ENCODE measurements at regions not wholly inside any gene's neighbourhood (a gene's known extent, or its start where the extent isn't known, plus 50 kb on each side); places are given as distances from the start of the nearest gene placed in this dataset.

DNA sequence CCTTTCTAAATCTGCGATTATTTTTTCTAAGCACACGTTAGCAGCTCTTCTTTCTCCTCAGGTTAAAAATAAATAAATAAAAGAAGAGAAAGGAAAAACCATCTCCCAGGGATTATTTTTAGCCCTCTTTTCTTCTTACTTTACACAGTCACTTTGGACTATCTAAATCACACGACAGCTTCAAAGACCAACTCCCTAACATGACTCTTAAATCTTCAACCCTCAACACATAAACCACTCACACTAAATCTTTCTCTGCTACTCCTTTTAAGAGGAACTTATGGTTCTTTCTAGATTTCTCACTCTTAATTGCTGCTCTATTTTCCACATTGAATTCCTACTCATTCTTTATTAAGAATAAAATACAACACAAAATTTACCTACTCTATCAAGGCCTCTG, 1095.0 kb upstream of the B3GALT2 start:
- CTCF ChIA-PET = no interaction called here
- Mint-ChIP-seq H3K27ac (peak overlapping the region in 1 of 2 donors; percentile 49), H3K36me3 (peaks cover 7% of the 10 kb centered on the region), H3K4me1 (peaks cover 0 to 24% (median 12%) of the 10 kb centered on the region in 3 donors), H3K27me3 (no peaks in the 10 kb centered on the region), H3K4me3 (no peak overlapping the region), H3K9me3 (peaks cover 0 to 7% (median 0%) of the 10 kb centered on the region in 3 donors)
- Histone ChIP-seq H3K4me3 (ENCODE audit: control insufficient read depth in 1 of 2, extremely low read depth in 1 of 2, low read length in 1 of 2) (no peak overlapping the region), H3K36me3 (ENCODE audit: control insufficient read depth in 2 of 2, extremely low read depth in 1 of 2, insufficient read depth in 1 of 2, low read length in 1 of 2) (no peaks in the 10 kb centered on the region), H3K4me1 (ENCODE audit: control insufficient read depth in 1 of 2, extremely low read depth in 1 of 2, insufficient read depth in 2 of 2, low read length in 2 of 2) (peaks cover 0 to 2% of the 10 kb centered on the region in 2 experiments), H3K27ac (ENCODE audit: low read length) (no peak overlapping the region), H3K9me3 (no peaks in the 10 kb centered on the region), H3K27me3 (replicated peaks in 1 of 2; ENCODE audit: control insufficient read depth in 2 of 2, extremely low read depth in 1 of 2, insufficient read depth in 2 of 2, low read length in 1 of 2) (no peaks in the 10 kb centered on the region)
- WGBS (ENCODE audit: insufficient coverage) = 67% methylated on average over 1 of the region's 3 CpGs
- no peak for ATAC-seq (replicated peaks in 1 of 4)
- POLR2A ChIA-PET = interaction anchor here in 1 of 2 donors (0.6 kb wide), 1 partner anchor 1012 kb away, joined by 4 read pairs; no protein-coding TSS in a partner anchor
- DNase-seq = no peak

DNA sequence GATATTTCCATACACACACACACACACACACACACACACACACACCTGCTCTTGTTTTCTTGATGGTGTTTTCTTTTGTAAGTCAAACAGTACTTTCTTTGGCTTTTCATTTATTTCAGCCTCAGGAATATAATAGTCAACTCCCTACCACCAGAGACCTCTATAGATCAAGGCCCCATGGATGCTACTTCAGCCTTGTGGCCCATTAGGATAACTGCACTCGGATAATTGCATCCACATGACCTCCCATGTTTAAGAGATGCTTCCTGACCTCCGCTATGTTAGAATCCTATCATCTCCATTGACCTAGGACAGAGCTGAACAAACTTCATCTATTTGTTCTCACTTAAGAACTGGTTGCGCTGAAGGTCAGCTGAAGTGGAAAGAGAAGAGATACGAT, 1094.0 kb upstream of the B3GALT2 start:
- H3K4me1 ChIP-seq (ENCODE audit: control insufficient read depth in 1 of 2, extremely low read depth in 1 of 2, insufficient read depth in 2 of 2, low read length in 2 of 2) = peaks cover 0 to 2% of the 10 kb centered on the region in 2 experiments
- Mint-ChIP-seq H3K4me1 (peaks cover 0 to 19% (median 13%) of the 10 kb centered on the region in 3 donors), H3K27ac (no peak overlapping the region), H3K36me3 (peaks cover 10% of the 10 kb centered on the region), H3K27me3 (no peaks in the 10 kb centered on the region), H3K9me3 (peaks cover 0 to 7% (median 0%) of the 10 kb centered on the region in 3 donors), H3K4me3 (no peak overlapping the region)
- ATAC-seq (replicated peaks in 1 of 4) (no peak), DNase-seq (no peak)
- no peaks in the 10 kb centered on the region for H3K27me3 ChIP-seq (replicated peaks in 1 of 2; ENCODE audit: control insufficient read depth in 2 of 2, extremely low read depth in 1 of 2, insufficient read depth in 2 of 2, low read length in 1 of 2)
- H3K27ac ChIP-seq (ENCODE audit: low read length) = no peak overlapping the region
- no peaks in the 10 kb centered on the region for H3K9me3 ChIP-seq
- POLR2A ChIA-PET = no interaction called here
- CTCF ChIA-PET = no interaction called here
- H3K4me3 ChIP-seq (ENCODE audit: control insufficient read depth in 1 of 2, extremely low read depth in 1 of 2, low read length in 1 of 2) = no peak overlapping the region
- no peaks in the 10 kb centered on the region for H3K36me3 ChIP-seq (ENCODE audit: control insufficient read depth in 2 of 2, extremely low read depth in 1 of 2, insufficient read depth in 1 of 2, low read length in 1 of 2)
- 100% methylated on average over 1 of the region's 4 CpGs for WGBS (ENCODE audit: insufficient coverage)

DNA sequence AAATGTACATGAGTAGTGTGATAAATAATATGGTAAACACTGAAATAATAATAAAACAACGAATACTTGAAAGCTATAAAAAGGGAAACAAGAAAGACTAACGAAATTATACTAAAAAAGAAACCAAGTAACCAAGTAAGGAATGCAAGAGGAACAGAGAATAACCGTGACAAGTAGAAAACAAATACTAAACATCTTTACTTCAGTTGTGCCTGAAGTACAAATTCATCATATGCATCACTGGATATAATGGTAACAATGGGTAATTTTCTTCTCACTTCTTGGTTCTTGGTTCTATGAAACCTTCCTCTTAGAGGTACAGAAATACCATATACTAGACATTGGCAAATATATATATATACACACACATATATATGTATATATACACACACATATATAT, 1093.6 kb upstream of the B3GALT2 start:
- DNase-seq (no peak), ATAC-seq (replicated peaks in 1 of 4) (no peak)
- Mint-ChIP-seq H3K27me3 (no peaks in the 10 kb centered on the region), H3K4me1 (peaks cover 0 to 17% (median 14%) of the 10 kb centered on the region in 3 donors), H3K4me3 (no peak overlapping the region), H3K9me3 (peaks cover 0 to 7% (median 0%) of the 10 kb centered on the region in 3 donors), H3K27ac (peak overlapping the region in 1 of 2 donors; percentile 29), H3K36me3 (peaks cover 10% of the 10 kb centered on the region)
- WGBS (ENCODE audit: insufficient coverage) = no CpG with 5 or more reads among the region's 3 CpGs
- Histone ChIP-seq H3K27ac (ENCODE audit: low read length) (no peak overlapping the region), H3K27me3 (replicated peaks in 1 of 2; ENCODE audit: control insufficient read depth in 2 of 2, extremely low read depth in 1 of 2, insufficient read depth in 2 of 2, low read length in 1 of 2) (no peaks in the 10 kb centered on the region), H3K36me3 (ENCODE audit: control insufficient read depth in 2 of 2, extremely low read depth in 1 of 2, insufficient read depth in 1 of 2, low read length in 1 of 2) (no peaks in the 10 kb centered on the region), H3K4me1 (ENCODE audit: control insufficient read depth in 1 of 2, extremely low read depth in 1 of 2, insufficient read depth in 2 of 2, low read length in 2 of 2) (peaks cover 0 to 2% of the 10 kb centered on the region in 2 experiments), H3K4me3 (ENCODE audit: control insufficient read depth in 1 of 2, extremely low read depth in 1 of 2, low read length in 1 of 2) (no peak overlapping the region), H3K9me3 (no peaks in the 10 kb centered on the region)
- ChIA-PET CTCF (no interaction called here), POLR2A (no interaction called here)

DNA sequence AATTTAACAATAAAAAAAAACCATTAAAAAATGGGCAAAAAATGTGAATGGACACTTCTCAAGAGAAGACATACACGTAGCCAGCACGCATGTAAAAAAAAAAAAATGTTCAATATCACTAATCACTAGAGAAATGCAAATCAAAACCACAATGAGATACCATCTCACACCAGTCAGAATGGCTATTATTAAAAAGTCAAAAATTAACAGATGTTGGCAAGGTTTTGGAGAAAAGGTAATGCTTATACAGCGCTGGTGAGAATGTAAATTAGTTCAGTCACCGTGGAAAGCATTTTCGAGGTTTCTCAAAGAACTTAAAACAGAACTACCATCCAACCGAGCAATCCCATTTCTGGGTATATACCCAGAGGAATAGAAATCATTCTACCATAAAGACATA, 1091.5 kb upstream of the B3GALT2 start:
- H3K36me3 Mint-ChIP-seq = peaks cover 12% of the 10 kb centered on the region
- peaks cover 0 to 17% (median 12%) of the 10 kb centered on the region in 3 donors for H3K4me1 Mint-ChIP-seq
- Histone ChIP-seq H3K4me1 (ENCODE audit: control insufficient read depth in 1 of 2, extremely low read depth in 1 of 2, insufficient read depth in 2 of 2, low read length in 2 of 2) (peaks cover 0 to 2% of the 10 kb centered on the region in 2 experiments), H3K27ac (ENCODE audit: low read length) (no peak overlapping the region), H3K36me3 (ENCODE audit: control insufficient read depth in 2 of 2, extremely low read depth in 1 of 2, insufficient read depth in 1 of 2, low read length in 1 of 2) (no peaks in the 10 kb centered on the region), H3K4me3 (ENCODE audit: control insufficient read depth in 1 of 2, extremely low read depth in 1 of 2, low read length in 1 of 2) (no peak overlapping the region), H3K27me3 (replicated peaks in 1 of 2; ENCODE audit: control insufficient read depth in 2 of 2, extremely low read depth in 1 of 2, insufficient read depth in 2 of 2, low read length in 1 of 2) (no peaks in the 10 kb centered on the region), H3K9me3 (no peaks in the 10 kb centered on the region)
- peaks cover 0 to 6% (median 2%) of the 10 kb centered on the region in 3 donors for H3K9me3 Mint-ChIP-seq
- H3K27me3 Mint-ChIP-seq = no peaks in the 10 kb centered on the region
- ChIA-PET CTCF (interaction anchor here in 1 of 2 donors (0.7 kb wide), 1 partner anchor 211 kb away, joined by 3 read pairs; no protein-coding TSS in a partner anchor), POLR2A (no interaction called here)
- no peak overlapping the region for H3K4me3 Mint-ChIP-seq
- no CpG with 5 or more reads among the region's 6 CpGs for whole genome bisulfite sequencing (ENCODE audit: insufficient coverage)
- H3K27ac Mint-ChIP-seq = peak overlapping the region in 1 of 2 donors; percentile 28
- DNase-seq (no peak), ATAC-seq (replicated peaks in 1 of 4) (no peak)

DNA sequence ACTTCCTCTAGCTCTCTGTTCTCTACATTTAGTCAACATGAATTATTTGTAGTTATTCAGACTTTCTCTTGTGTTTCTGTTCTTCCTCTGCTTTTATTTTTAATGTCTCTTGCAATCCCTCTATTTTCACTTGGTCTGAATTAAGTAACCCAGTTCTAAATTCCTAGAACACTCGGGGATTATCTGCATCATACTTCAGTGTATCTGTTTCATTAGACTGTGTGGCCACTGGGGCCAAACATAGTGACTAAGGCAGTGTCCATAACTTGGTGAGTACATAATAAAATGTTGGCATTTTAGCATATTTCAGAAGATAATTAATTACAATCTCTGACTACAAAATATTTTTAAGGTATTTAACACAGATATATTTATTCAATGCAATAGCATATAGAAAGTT, 1087.2 kb upstream of the B3GALT2 start:
- Histone ChIP-seq H3K4me1 (ENCODE audit: control insufficient read depth in 1 of 2, extremely low read depth in 1 of 2, insufficient read depth in 2 of 2, low read length in 2 of 2) (no peaks in the 10 kb centered on the region), H3K27me3 (replicated peaks in 1 of 2; ENCODE audit: control insufficient read depth in 2 of 2, extremely low read depth in 1 of 2, insufficient read depth in 2 of 2, low read length in 1 of 2) (no peaks in the 10 kb centered on the region), H3K27ac (ENCODE audit: low read length) (no peak overlapping the region), H3K9me3 (no peaks in the 10 kb centered on the region), H3K4me3 (ENCODE audit: control insufficient read depth in 1 of 2, extremely low read depth in 1 of 2, low read length in 1 of 2) (no peak overlapping the region), H3K36me3 (ENCODE audit: control insufficient read depth in 2 of 2, extremely low read depth in 1 of 2, insufficient read depth in 1 of 2, low read length in 1 of 2) (no peaks in the 10 kb centered on the region)
- Mint-ChIP-seq H3K4me1 (peaks cover 0 to 4% (median 4%) of the 10 kb centered on the region in 3 donors), H3K27ac (no peak overlapping the region), H3K27me3 (no peaks in the 10 kb centered on the region), H3K36me3 (peaks cover 12% of the 10 kb centered on the region), H3K9me3 (peaks cover 0 to 6% (median 2%) of the 10 kb centered on the region in 3 donors), H3K4me3 (no peak overlapping the region)
- POLR2A ChIA-PET = interaction anchor here in 1 of 2 donors (0.6 kb wide), 1 partner anchor 43 kb away, joined by 3 read pairs; no protein-coding TSS in a partner anchor
- ATAC-seq (replicated peaks in 1 of 4) (no peak), DNase-seq (no peak)
- no CpG with 5 or more reads among the region's 1 CpG for WGBS (ENCODE audit: insufficient coverage)
- CTCF ChIA-PET = interaction anchor here in 1 of 2 donors (0.5 kb wide), 1 partner anchor 662 kb away, joined by 3 read pairs; no protein-coding TSS in a partner anchor

DNA sequence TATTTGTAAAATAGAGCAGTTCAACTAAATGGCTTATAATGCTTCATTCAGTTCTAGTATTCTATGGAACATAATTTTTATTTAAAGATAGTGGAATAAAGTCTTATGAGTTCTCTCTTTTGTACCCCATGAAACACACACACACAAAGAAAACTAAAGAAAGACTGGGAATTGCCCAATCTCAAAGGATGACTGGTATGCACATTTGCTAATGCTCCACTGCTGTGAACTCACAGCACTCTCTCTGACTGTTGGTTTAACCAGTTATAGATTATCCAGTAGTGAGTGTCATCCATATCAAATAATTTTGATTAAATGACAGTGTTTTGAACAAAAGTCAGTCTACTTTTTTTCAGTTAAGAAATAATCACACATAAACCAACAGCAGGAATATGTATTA, 1082.4 kb upstream of the B3GALT2 start:
- no peaks in the 10 kb centered on the region for H3K27me3 ChIP-seq (replicated peaks in 1 of 2; ENCODE audit: control insufficient read depth in 2 of 2, extremely low read depth in 1 of 2, insufficient read depth in 2 of 2, low read length in 1 of 2)
- Mint-ChIP-seq H3K4me3 (no peak overlapping the region), H3K4me1 (peaks cover 0 to 4% (median 3%) of the 10 kb centered on the region in 3 donors), H3K27me3 (no peaks in the 10 kb centered on the region), H3K27ac (no peak overlapping the region), H3K9me3 (peaks cover 4 to 14% (median 7%) of the 10 kb centered on the region in 3 donors), H3K36me3 (peaks cover 26% of the 10 kb centered on the region)
- H3K36me3 ChIP-seq (ENCODE audit: control insufficient read depth in 2 of 2, extremely low read depth in 1 of 2, insufficient read depth in 1 of 2, low read length in 1 of 2) = no peaks in the 10 kb centered on the region
- H3K4me3 ChIP-seq (ENCODE audit: control insufficient read depth in 1 of 2, extremely low read depth in 1 of 2, low read length in 1 of 2) = no peak overlapping the region
- H3K27ac ChIP-seq (ENCODE audit: low read length) = no peak overlapping the region
- no peak for ATAC-seq (replicated peaks in 1 of 4)
- no peaks in the 10 kb centered on the region for H3K4me1 ChIP-seq (ENCODE audit: control insufficient read depth in 1 of 2, extremely low read depth in 1 of 2, insufficient read depth in 2 of 2, low read length in 2 of 2)
- H3K9me3 ChIP-seq = no peaks in the 10 kb centered on the region
- ChIA-PET CTCF (no interaction called here), POLR2A (no interaction called here)
- no peak for DNase-seq

DNA sequence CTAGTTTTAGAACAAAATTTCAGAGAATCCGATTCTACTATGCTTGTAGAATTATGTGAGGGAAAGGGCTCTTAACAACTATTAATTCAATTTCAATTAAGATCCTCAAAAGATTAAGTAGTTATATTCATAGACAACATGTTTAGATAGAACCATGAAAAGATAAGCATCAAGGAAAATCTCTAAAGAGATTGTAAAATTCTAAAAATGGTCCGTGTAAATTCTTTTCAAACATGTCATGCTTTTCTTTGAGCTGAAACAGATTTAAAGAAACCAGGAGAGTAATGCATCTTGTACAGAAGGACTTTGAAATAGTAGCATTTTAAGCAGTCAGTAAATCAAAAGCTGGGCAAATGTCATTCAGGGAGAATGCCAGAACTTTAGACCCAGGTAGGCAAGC, 1080.6 kb upstream of the B3GALT2 start:
- DNase-seq (no peak), ATAC-seq (replicated peaks in 1 of 4) (no peak)
- WGBS (ENCODE audit: insufficient coverage) = no CpG with 5 or more reads among the region's 2 CpGs
- ChIA-PET CTCF (no interaction called here), POLR2A (no interaction called here)
- Mint-ChIP-seq H3K27me3 (no peaks in the 10 kb centered on the region), H3K4me1 (peaks cover 0 to 3% (median 2%) of the 10 kb centered on the region in 3 donors), H3K4me3 (no peak overlapping the region), H3K27ac (no peak overlapping the region), H3K36me3 (peaks cover 28% of the 10 kb centered on the region), H3K9me3 (peaks cover 5 to 21% (median 14%) of the 10 kb centered on the region in 3 donors)
- Histone ChIP-seq H3K27me3 (replicated peaks in 1 of 2; ENCODE audit: control insufficient read depth in 2 of 2, extremely low read depth in 1 of 2, insufficient read depth in 2 of 2, low read length in 1 of 2) (no peaks in the 10 kb centered on the region), H3K9me3 (no peaks in the 10 kb centered on the region), H3K4me3 (ENCODE audit: control insufficient read depth in 1 of 2, extremely low read depth in 1 of 2, low read length in 1 of 2) (no peak overlapping the region), H3K36me3 (ENCODE audit: control insufficient read depth in 2 of 2, extremely low read depth in 1 of 2, insufficient read depth in 1 of 2, low read length in 1 of 2) (no peaks in the 10 kb centered on the region), H3K27ac (ENCODE audit: low read length) (no peak overlapping the region), H3K4me1 (ENCODE audit: control insufficient read depth in 1 of 2, extremely low read depth in 1 of 2, insufficient read depth in 2 of 2, low read length in 2 of 2) (no peaks in the 10 kb centered on the region)

All from T-cell (primary cell).